Bone marrow (tissue), 2 donors: ENCODE measurements at regions not wholly inside any gene's neighbourhood (a gene's known extent, or its start where the extent isn't known, plus 50 kb on each side); places are given as distances from the start of the nearest gene placed in this dataset.
"Not testable (repeated sequence)": the region's sequence is repeated elsewhere in the genome, so short reads cannot be mapped to it uniquely, and the experiment has no call there.

ENCODE experiments used
- DNase-seq, 2 donors: peaks; one replicate each; lab custom pipeline; 2025; lab: John Stamatoyannopoulos, UW

- no peak for DNase-seq
These were observed 115.0 kb downstream of the GGTLC2 start for GRCh38 chr22:22759371-22759770.

GRCh38 chr22:22759889-22760546 lies 115.6 kb downstream of the GGTLC2 start:
- DNase-seq: no peak

GRCh38 chr22:22761606-22761962 lies 117.2 kb downstream of the GGTLC2 start:
- no peak for DNase-seq

- no peak for DNase-seq
These were observed 117.8 kb downstream of the GGTLC2 start for GRCh38 chr22:22761963-22762772.

- no peak for DNase-seq
These were observed 119.1 kb downstream of the GGTLC2 start for GRCh38 chr22:22763512-22763911.

GRCh38 chr22:22764085-22764484 lies 119.7 kb downstream of the GGTLC2 start:
- DNase-seq: no peak

- DNase-seq: no peak
These were observed 119.6 kb upstream of the IGLL5 start for GRCh38 chr22:22767876-22768602.

GRCh38 chr22:22768885-22769284 lies 118.7 kb upstream of the IGLL5 start:
- no peak for DNase-seq

- DNase-seq: no peak
These were observed 118.0 kb upstream of the IGLL5 start for GRCh38 chr22:22769434-22770279.

- no peak for DNase-seq
These were observed 117.2 kb upstream of the IGLL5 start for GRCh38 chr22:22770280-22770871.

GRCh38 chr22:22770881-22771280 lies 116.7 kb upstream of the IGLL5 start:
- no peak for DNase-seq

- no peak for DNase-seq
These were observed 115.8 kb upstream of the IGLL5 start for GRCh38 chr22:22771696-22772377.

GRCh38 chr22:22772396-22772795 lies 115.2 kb upstream of the IGLL5 start:
- DNase-seq: no peak

GRCh38 chr22:22772883-22773282 lies 114.7 kb upstream of the IGLL5 start:
- no peak for DNase-seq

GRCh38 chr22:22773427-22773826 lies 114.2 kb upstream of the IGLL5 start:
- DNase-seq: no peak

GRCh38 chr22:22773979-22774604 lies 113.5 kb upstream of the IGLL5 start:
- no peak for DNase-seq

- not testable (repeated sequence) for DNase-seq
These were observed 112.9 kb upstream of the IGLL5 start for GRCh38 chr22:22774762-22775161.

- DNase-seq: no peak
These were observed 111.5 kb upstream of the IGLL5 start for GRCh38 chr22:22776121-22776520.

- no peak for DNase-seq
These were observed 108.4 kb upstream of the IGLL5 start for GRCh38 chr22:22779213-22779612.

GRCh38 chr22:22783575-22783974 lies 104.0 kb upstream of the IGLL5 start:
- DNase-seq: no peak
